SK-N-SH treated with all-trans-retinoic acid at 6 μM for 48 hours (cell line): ENCODE measurements at regions not wholly inside any gene's neighbourhood (a gene's known extent, or its start where the extent isn't known, plus 50 kb on each side); places are given as distances from the start of the nearest gene placed in this dataset.

Experiments
- CSDC2 ChIP-seq: fragments of 250-450 bp; sonication (Bioruptor Pico); IDR thresholded peaks from 2 replicates; pipeline ENCODE4 v1.5.0; 2020; ENCODE audit warnings: mild to moderate bottlenecking, moderate library complexity
- ZFP30 ChIP-seq: fragments of 450-650 bp; formaldehyde crosslinking; IDR thresholded peaks from 2 replicates; pipeline ENCODE4 v1.5.0; 2022; ENCODE audit warnings: mild to moderate bottlenecking, moderate library complexity
- ZNF565 ChIP-seq: fragments of 450-650 bp; formaldehyde crosslinking; conservative IDR thresholded peaks from 2 replicates; pipeline ENCODE4 v1.5.0; 2020; ENCODE audit warnings: low read depth, mild to moderate bottlenecking, moderate library complexity
- TF ChIP-seq, protein P1 (sequence below): fragments of 250-450 bp; sonication (Bioruptor Pico); IDR thresholded peaks from 2 replicates; pipeline ENCODE4 v1.8.0; 2020; ENCODE audit warnings: mild to moderate bottlenecking, moderate library complexity, borderline replicate concordance

DNA sequence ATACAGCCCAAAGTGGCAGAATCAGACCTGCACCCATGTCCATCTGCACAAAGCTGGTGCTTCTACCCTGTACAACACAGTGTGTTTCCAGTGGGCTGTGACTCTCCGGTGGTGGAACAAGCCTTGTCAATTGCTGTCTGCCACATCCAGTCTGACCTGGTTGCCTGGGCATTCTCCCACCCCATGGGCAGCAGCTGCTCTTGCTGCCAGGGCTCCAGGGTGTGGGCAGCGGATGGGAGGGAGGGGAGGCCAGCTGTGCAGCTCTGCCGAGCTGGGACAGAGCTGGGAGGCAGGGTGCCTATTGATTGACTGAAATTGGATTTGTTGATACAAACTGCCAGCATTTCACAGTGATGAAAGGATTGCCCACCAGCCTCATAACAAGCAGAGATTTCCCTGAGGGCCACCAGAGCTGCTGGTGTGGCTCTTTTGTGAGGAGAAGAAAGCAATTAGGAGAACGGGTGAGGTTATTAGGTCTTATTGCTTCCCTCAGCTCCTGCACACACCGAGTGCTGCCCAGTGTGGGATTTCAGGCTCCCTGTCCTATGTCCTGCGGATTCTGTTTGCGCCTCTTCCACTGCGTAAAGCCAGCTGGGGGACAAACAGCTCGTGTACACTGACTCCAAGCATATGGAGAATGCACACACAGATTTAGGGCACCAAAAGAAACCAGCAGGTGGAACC, 150.8 kb downstream of the NRN1 start:
- TF ChIP-seq, protein P1, sequence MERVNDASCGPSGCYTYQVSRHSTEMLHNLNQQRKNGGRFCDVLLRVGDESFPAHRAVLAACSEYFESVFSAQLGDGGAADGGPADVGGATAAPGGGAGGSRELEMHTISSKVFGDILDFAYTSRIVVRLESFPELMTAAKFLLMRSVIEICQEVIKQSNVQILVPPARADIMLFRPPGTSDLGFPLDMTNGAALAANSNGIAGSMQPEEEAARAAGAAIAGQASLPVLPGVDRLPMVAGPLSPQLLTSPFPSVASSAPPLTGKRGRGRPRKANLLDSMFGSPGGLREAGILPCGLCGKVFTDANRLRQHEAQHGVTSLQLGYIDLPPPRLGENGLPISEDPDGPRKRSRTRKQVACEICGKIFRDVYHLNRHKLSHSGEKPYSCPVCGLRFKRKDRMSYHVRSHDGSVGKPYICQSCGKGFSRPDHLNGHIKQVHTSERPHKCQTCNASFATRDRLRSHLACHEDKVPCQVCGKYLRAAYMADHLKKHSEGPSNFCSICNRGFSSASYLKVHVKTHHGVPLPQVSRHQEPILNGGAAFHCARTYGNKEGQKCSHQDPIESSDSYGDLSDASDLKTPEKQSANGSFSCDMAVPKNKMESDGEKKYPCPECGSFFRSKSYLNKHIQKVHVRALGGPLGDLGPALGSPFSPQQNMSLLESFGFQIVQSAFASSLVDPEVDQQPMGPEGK (CRISPR knock-in tag): no peak
- no peak for TF ChIP-seq CSDC2 (CRISPR knock-in tag)
- TF ChIP-seq ZFP30 (CRISPR knock-in tag): no peak
- TF ChIP-seq ZNF565 (CRISPR knock-in tag): no peak
